ENCODE measurements at regions not wholly inside any gene's neighbourhood (a gene's known extent, or its start where the extent isn't known, plus 50 kb on each side); places are given as distances from the start of the nearest gene placed in this dataset.
"Not testable (repeated sequence)": the region's sequence is repeated elsewhere in the genome, so short reads cannot be mapped to it uniquely, and the experiment has no call there.

GRCh38 chr17:20683651-20684229 lies 104.2 kb downstream of the CDRT15L2 start:
- not testable (repeated sequence) for DNase-seq (ENCODE audit: low spot score)

DNA sequence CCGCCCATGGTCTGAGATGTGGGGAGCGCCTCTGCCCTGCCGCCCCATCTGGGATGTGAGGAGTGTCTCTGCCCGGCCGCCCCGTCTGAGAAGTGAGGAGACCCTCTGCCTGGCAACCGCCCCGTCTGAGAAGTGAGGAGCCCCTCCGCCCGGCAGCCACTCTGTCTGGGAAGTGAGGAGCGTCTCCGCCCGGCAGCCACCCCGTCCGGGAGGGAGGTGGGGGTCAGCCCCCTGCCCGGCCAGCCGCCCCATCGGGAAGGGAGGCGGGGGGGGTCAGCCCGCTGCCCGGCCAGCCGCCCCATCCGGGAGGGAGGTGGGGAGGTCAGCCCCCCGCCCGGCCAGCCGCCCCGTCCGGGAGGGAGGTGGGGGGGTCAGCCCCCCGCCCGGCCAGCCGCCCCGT lies 105.5 kb downstream of the CDRT15L2 start:
- DNase-seq (ENCODE audit: low spot score) = not testable (repeated sequence)

GRCh38 chr17:20687584-20687983 lies 108.1 kb downstream of the CDRT15L2 start:
- not testable (repeated sequence) for DNase-seq (ENCODE audit: low spot score)

GRCh38 chr17:20689170-20689749 lies 109.7 kb downstream of the CDRT15L2 start:
- DNase-seq (ENCODE audit: low spot score) = not testable (repeated sequence)

- not testable (repeated sequence) for DNase-seq (ENCODE audit: low spot score)
Observed at GRCh38 chr17:20692706-20693105, 113.2 kb downstream of the CDRT15L2 start.

- DNase-seq (ENCODE audit: low spot score) = not testable (repeated sequence)
Observed at GRCh38 chr17:20695871-20696270, 116.3 kb downstream of the CDRT15L2 start.

GRCh38 chr17:20698463-20699206 lies 119.1 kb downstream of the CDRT15L2 start:
- not testable (repeated sequence) for DNase-seq (ENCODE audit: low spot score)

DNA sequence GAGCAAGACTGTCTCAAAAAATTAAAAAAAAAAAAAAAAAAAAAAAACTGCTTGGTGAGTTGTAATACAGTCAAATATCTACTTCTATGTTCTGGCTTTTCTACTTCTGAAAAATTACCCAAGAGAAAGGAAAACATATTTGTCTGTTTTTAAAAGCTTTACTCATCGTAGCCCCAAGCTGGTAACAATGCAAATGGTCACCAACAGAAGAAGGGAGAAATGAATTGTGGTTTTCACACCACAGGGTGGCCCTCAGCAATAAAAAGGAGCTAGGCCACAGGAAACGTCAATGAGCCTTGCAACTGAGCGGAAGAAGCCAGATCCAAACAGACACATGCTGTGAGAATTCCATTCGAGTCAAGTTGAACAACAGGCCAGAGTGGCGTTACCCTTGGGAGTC lies 121.0 kb downstream of the CDRT15L2 start:
- DNase-seq (ENCODE audit: low spot score) = not testable (repeated sequence)

DNA sequence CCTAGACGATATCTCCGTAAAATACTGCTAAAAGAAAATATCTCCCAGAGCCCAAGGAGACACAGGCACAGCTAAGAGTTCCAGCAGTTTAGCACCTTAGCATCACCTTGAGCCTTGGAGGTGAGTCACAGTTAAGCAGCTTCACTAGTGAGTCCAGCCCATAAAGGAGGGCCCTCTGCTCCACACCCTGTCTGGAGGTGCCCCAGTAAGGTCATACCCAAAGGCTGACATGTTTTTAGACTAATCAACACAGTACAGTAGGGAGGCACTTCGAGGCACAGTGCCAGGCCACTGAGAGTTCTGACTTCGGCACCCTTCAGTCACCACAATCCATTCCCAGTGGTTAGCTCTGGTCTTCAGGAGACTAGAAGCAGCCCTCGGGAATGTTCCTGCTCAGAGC lies 121.8 kb downstream of the CDRT15L2 start:
- not testable (repeated sequence) for DNase-seq (ENCODE audit: low spot score)

DNA sequence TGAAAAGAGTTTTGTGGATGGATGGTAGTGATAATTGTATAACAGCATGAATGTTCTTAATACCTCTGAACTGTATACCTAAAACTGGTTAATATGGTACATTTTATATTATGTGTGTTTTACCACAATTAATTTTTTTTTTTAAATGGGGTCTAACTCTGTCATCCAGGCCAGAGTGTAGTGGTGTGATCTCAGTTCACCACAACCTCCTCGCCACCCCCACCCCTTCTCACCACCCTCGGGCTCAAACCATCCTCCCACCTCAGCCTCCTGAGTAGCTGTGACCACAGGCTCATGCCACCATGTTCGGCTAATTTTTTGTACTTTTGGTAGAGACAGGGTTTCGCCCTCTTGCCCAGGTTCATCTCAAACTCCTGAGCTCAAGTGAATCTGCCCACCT lies 123.2 kb downstream of the CDRT15L2 start:
- DNase-seq (ENCODE audit: low spot score) = no peak

DNA sequence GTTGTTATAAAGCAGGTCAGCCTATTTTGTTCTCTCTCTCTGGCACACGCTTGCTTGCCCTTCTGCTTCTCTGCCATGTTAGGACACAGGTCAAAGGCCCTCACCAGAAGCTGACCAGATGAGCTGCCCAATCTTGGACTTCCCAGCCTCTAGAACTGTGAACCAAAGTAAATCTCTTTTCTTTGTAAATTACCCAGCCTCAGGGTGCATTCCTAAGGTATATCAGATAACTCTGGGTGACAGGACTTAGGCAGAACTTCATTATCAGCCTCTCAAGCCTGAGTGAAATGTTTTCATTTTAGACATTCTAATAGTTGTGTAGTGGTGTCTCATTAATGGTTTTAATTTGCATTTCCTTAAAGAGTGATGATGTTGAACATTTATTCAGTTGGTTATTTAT lies 124.3 kb downstream of the CDRT15L2 start:
- DNase-seq (ENCODE audit: low spot score) = no peak

DNA sequence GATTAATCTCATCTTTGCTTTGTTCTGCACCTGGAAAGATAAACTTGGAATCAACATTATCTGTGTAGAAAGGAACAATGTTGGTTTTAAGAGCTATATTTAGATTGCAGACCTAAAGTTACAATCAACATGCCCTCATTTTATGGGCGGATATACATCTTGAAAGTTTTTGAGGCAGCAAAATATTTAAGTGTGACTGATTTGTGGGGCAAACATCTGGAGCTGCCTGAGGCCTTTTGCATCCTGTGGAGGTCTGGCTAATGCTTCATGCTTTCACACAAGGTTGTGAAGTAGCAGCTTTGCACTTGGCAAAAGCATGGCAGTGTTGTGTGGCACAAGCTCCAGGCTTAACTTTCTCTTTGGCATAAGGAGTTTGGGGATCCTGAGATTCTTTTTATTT lies 125.7 kb downstream of the CDRT15L2 start:
- not testable (repeated sequence) for DNase-seq (ENCODE audit: low spot score)

DNA sequence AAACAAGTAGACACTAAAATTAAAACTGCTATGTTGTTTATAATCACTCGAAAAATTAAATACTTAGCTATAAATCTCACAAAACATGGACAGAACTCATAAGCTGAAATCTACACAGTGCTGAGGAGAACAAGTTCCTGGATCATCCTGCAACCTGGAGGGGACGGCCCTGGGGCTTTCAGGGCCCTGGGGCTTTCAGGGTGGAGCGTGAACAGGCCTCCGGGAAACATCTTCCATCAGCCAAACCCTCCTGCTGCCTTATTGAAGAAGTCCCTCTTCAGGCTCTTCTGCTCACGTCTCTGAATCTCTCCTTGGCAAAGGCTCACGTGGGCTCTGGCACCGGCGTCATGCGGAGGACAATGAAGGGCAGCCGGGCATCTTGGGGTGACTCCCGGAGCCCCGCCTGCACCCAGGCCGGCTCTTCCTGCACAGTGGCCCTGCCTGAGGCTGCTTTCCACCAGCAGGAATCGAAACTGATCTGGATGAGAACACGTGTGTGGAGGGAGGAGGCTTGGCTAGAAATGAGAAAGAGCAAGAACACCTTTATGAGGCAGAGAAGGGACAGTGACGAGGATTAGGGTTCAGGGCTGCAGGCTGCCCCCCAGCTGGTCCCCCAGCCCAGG lies 127.3 kb downstream of the CDRT15L2 start:
- DNase-seq (ENCODE audit: low spot score) = no peak

DNA sequence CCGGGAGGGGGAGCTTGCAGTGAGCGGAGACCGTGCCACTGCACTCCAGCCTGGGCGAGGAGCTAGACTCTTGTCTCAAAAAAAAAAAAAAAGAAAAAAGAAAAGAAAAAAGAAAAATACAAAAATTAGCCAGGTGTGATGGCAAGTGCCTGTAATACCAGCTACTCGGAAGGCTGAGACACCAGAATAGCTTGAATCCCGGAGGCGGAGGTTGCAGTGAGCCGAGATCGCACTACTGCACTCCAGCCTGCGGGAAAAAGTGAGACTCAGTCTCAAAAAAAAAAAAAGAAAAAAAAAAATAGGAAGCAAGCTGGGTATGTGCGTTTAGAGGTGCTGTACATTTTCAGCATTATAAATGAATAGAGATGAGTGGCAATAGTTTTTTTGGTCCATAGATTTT lies 129.3 kb downstream of the CDRT15L2 start:
- DNase-seq (ENCODE audit: low spot score) = not testable (repeated sequence)

DNA sequence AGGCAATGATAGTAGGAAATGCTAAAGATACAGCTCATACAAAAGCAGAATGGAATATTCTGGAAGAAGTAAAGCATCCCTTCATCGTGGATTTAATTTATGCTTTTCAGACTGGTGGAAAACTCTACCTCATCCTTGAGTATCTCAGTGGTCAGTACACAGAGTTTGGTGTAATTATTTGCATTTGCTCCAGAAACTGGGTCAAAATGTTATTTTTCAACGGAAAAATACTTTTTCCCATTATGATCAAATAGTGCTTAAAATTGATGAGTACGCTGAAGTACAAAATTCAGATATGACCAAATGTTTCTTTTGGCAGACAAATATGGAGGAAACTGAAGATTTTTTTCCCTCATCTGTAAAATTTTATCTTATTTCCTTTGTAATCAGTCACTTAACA lies 137.0 kb downstream of the CDRT15L2 start:
- not testable (repeated sequence) for DNase-seq (ENCODE audit: low spot score)

GRCh38 chr17:20721171-20721570 lies 141.6 kb downstream of the CDRT15L2 start:
- no peak for DNase-seq (ENCODE audit: low spot score)

GRCh38 chr17:20724391-20724790 lies 144.9 kb downstream of the CDRT15L2 start:
- DNase-seq (ENCODE audit: low spot score) = not testable (repeated sequence)

DNA sequence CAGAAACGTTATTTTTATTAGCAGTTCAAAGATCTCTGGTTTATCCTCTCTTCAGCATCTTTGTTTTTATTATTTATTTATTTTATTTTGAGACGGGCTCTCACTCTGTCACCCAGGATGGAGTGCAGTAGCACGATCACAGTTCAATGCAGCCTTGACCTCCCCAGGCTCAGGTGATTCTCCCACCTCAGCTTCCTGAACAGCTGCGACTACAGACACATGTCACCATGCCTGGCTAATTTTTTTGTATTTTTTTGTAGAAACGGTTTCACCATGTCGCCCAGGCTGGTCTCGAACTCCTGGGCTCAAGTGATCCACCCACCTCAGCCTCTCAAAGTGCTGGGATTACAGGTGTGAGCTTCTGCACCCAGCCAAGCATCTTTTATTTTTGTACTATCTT lies 147.7 kb downstream of the CDRT15L2 start:
- not testable (repeated sequence) for DNase-seq (ENCODE audit: low spot score)

DNA sequence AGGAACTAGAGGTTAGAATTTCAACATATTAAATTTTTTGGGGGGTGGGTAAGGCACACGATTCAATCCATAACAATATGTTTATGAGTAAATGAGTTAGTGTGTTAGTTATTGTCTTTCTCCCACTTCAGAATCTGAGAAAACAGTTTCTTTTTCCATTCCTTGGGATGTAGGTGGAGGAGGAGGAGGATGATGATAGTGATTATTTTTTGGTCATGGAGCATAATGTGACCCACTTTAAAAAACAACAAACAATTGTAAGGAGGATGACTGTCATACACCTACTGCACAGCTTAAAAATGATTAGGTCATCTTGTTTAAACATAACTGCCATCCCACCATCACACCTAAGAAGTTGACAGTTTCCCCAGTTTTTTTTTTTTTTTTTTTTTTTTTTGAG lies 148.7 kb downstream of the CDRT15L2 start:
- no peak for DNase-seq (ENCODE audit: low spot score)

DNA sequence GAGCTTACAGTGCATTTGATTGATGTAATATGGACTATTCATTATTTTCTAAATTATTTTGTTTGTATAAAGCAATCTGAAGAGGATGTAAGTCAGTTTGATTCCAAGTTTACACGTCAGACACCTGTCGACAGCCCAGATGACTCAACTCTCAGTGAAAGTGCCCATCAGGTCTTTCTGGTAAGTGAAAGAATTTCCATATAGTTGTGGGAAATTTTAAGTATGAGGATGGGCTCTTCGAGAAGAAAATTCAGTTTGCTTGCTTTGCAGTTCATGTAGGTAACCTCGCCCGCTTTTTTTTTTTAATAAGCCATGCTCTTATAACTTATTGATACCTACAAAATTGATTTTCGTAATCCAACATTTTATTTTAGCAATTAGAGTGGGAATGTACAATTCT lies 151.6 kb downstream of the CDRT15L2 start:
- not testable (repeated sequence) for DNase-seq (ENCODE audit: low spot score)

- DNase-seq (ENCODE audit: low spot score) = no peak
Observed at GRCh38 chr17:20733923-20734322, 154.4 kb downstream of the CDRT15L2 start.

DNA sequence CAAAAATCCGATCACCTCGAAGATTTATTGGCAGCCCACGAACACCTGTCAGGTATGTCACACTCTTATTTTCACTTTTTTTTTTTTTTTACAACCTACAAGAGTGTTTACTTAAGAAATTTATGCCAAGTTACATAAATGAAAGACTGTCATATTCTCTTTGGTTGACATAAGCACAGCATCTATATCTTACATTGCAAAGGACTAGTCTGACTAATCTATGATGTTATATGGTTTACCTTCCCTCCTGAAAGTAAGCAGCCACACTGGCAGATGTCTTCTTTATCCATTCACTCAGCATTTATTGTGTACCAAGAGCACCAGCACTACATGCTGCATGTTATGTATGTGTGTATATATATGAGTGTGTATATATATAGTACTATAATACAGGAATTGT lies 156.3 kb downstream of the CDRT15L2 start:
- DNase-seq (ENCODE audit: low spot score) = no peak

DNA sequence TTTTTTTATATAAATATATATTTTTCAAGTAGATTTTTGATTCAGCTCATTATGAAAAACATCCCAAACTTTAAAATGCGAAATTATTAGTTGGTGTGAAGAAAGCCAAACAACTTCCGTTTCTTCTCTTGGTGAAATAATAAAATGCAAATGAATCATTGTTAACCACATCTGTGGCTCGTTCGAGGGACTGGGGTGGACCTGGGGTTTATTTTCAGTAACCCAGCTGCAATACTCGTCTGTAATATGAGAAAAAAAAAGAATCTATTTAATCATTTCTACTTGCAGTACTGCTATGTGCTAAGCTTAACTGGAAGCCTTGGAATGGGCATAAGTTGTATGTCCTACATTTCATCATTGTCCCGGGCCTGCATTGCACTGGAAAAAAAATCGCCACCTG lies 158.1 kb downstream of the CDRT15L2 start:
- DNase-seq (ENCODE audit: low spot score) = not testable (repeated sequence)
